Neural cell (in vitro differentiated cells): ENCODE measurements at regions not wholly inside any gene's neighbourhood (a gene's known extent, or its start where the extent isn't known, plus 50 kb on each side); places are given as distances from the start of the nearest gene placed in this dataset.

Experiments
- H2AFZ ChIP-seq: fragments of 200-600, 300-800 bp; sonication (generic), shearing (Covaris generic); 2 replicates; pipeline ENCODE4 v1.6.0; 2014; ENCODE audit warnings: low read depth, mild to moderate bottlenecking, antibody characterized with exemption, low read length, moderate library complexity
- H3F3A ChIP-seq: fragments of 200-600 bp; shearing (Covaris generic); 2 replicates; pipeline ENCODE4 v1.6.1; 2016; ENCODE audit warnings: mild to moderate bottlenecking, moderate library complexity, mixed read lengths, antibody characterized with exemption, low read length; ENCODE audit not compliant: insufficient read depth, poor library complexity, severe bottlenecking
- H3K27ac ChIP-seq: fragments of 200-600, 300-800 bp; sonication (generic), shearing (Covaris generic); 2 replicates; pipeline ENCODE4 v1.5.1; 2014; ENCODE audit warnings: mild to moderate bottlenecking, low read length, moderate library complexity
- H3K27me3 ChIP-seq: fragments of 300-800, 200-600 bp; sonication (generic), shearing (Covaris generic); 2 replicates; pipeline ENCODE4 v1.6.0; 2014; ENCODE audit warnings: mild to moderate bottlenecking, low read depth, low read length, moderate library complexity; ENCODE audit not compliant: insufficient read depth
- H3K36me3 ChIP-seq: fragments of 300-800, 200-600 bp; sonication (generic), shearing (Covaris generic); 2 replicates; pipeline ENCODE4 v1.5.1; 2014; ENCODE audit warnings: mild to moderate bottlenecking, antibody characterized with exemption, low read length, moderate library complexity; ENCODE audit not compliant: insufficient read depth
- H3K4me2 ChIP-seq: fragments of 300-800, 200-600 bp; sonication (generic), shearing (Covaris generic); 2 replicates; pipeline ENCODE4 v1.6.0; 2014; ENCODE audit warnings: mild to moderate bottlenecking, low read length
- H3K4me3 ChIP-seq: fragments of 300-800, 200-600 bp; sonication (generic), shearing (Covaris generic); 2 replicates; pipeline ENCODE4 v1.5.1; 2014; ENCODE audit warnings: mild to moderate bottlenecking, low read length, moderate library complexity
- H3K79me2 ChIP-seq: fragments of 200-600 bp; shearing (Covaris generic); replicated peaks from 2 replicates; pipeline ENCODE4 v1.6.0; 2014; ENCODE audit warnings: mild to moderate bottlenecking, low read length, moderate library complexity; ENCODE audit not compliant: insufficient read depth
- H3K9ac ChIP-seq: fragments of 300-800, 200-600 bp; sonication (generic), shearing (Covaris generic); 2 replicates; pipeline ENCODE4 v1.6.1; 2016; ENCODE audit warnings: mild to moderate bottlenecking, low read length, mixed read lengths
- H3K9me2 ChIP-seq: fragments of 200-600 bp; shearing (Covaris generic); 2 replicates; pipeline ENCODE4 v1.6.1; 2016; ENCODE audit warnings: mild to moderate bottlenecking, low read length, mixed read lengths; ENCODE audit not compliant: insufficient read depth
- H3K9me3 ChIP-seq: fragments of 200-600, 300-800 bp; sonication (generic), shearing (Covaris generic); 2 replicates; pipeline ENCODE4 v1.6.1; 2016; ENCODE audit warnings: mild to moderate bottlenecking, mixed run types, low read length, moderate library complexity, mixed read lengths
- H4K20me1 ChIP-seq: fragments of 200-600 bp; shearing (Covaris generic); 2 replicates; pipeline ENCODE4 v1.6.1; 2016; ENCODE audit warnings: mild to moderate bottlenecking, mixed run types; ENCODE audit not compliant: insufficient read depth
- CTCF ChIP-seq: fragments of 450-650 bp; IDR thresholded peaks from 2 replicates; pipeline ENCODE4 v1.5.1; 2014; ENCODE audit warnings: antibody characterized with exemption, mild to moderate bottlenecking, moderate library complexity; ENCODE audit not compliant: poor library complexity, severe bottlenecking
- EP300 ChIP-seq: fragments of 450-650 bp; conservative IDR thresholded peaks from 2 replicates; pipeline ENCODE4 v1.6.1; 2014; ENCODE audit warnings: antibody characterized with exemption, mild to moderate bottlenecking, moderate library complexity; ENCODE audit not compliant: poor library complexity, severe bottlenecking
- MXI1 ChIP-seq: fragments of 450-650 bp; conservative IDR thresholded peaks from 2 replicates; pipeline ENCODE4 v1.6.1; 2014; ENCODE audit warnings: antibody characterized with exemption, mild to moderate bottlenecking; ENCODE audit not compliant: poor library complexity, severe bottlenecking
- REST ChIP-seq: IDR thresholded peaks from 2 replicates; pipeline ENCODE4 v1.6.1; 2012; ENCODE audit warnings: borderline replicate concordance
- SMC3 ChIP-seq: fragments of 450-650 bp; conservative IDR thresholded peaks from 2 replicates; pipeline ENCODE4 v1.6.1; 2014; ENCODE audit warnings: antibody characterized with exemption, mild to moderate bottlenecking, moderate library complexity; ENCODE audit not compliant: poor library complexity

- H3K9me3 ChIP-seq, result no peaks in the 10 kb centered on the region
- H2AFZ ChIP-seq, result no peak overlapping the region
- no peaks in the 10 kb centered on the region for H3K79me2 ChIP-seq
- no peaks in the 10 kb centered on the region for H3K27me3 ChIP-seq
- no peaks in the 10 kb centered on the region for H3K36me3 ChIP-seq
- no peaks in the 10 kb centered on the region for H3K9me2 ChIP-seq
- H4K20me1 ChIP-seq, result no peaks in the 10 kb centered on the region
- H3F3A ChIP-seq, result no peaks in the 10 kb centered on the region
- no peak overlapping the region for H3K9ac ChIP-seq
- no peak overlapping the region for H3K27ac ChIP-seq
- no peak overlapping the region for H3K4me2 ChIP-seq
- no peak for TF ChIP-seq MXI1
- TF ChIP-seq REST, result no peak
- no peak for TF ChIP-seq CTCF
- no peak overlapping the region for H3K4me3 ChIP-seq
These were observed 138.0 kb downstream of the C12orf75 start for GRCh38 chr12:105468464-105468863.

- Histone ChIP-seq H3K4me3 (no peak overlapping the region), H3K9ac (no peak overlapping the region), H3K9me2 (no peaks in the 10 kb centered on the region), H2AFZ (no peak overlapping the region), H3K36me3 (no peaks in the 10 kb centered on the region), H3K9me3 (no peaks in the 10 kb centered on the region), H3F3A (no peaks in the 10 kb centered on the region), H3K4me2 (no peak overlapping the region), H3K79me2 (no peaks in the 10 kb centered on the region), H3K27ac (no peak overlapping the region), H4K20me1 (no peaks in the 10 kb centered on the region), H3K27me3 (no peaks in the 10 kb centered on the region)
- no peak for TF ChIP-seq CTCF
- no peak for TF ChIP-seq SMC3
These were observed 138.7 kb downstream of the C12orf75 start for GRCh38 chr12:105469211-105469610.

- no peaks in the 10 kb centered on the region for H3K27me3 ChIP-seq
- H4K20me1 ChIP-seq, result no peaks in the 10 kb centered on the region
- no peak overlapping the region for H3K4me3 ChIP-seq
- no peaks in the 10 kb centered on the region for H3F3A ChIP-seq
- H3K9ac ChIP-seq, result no peak overlapping the region
- H3K27ac ChIP-seq, result no peak overlapping the region
- no peaks in the 10 kb centered on the region for H3K79me2 ChIP-seq
- H3K4me2 ChIP-seq, result no peak overlapping the region
- no peaks in the 10 kb centered on the region for H3K9me2 ChIP-seq
- no peak overlapping the region for H2AFZ ChIP-seq
- TF ChIP-seq MXI1 (no peak), EP300 (no peak)
- no peaks in the 10 kb centered on the region for H3K36me3 ChIP-seq
- no peaks in the 10 kb centered on the region for H3K9me3 ChIP-seq
These were observed 139.2 kb downstream of the C12orf75 start for GRCh38 chr12:105469701-105470100.
